OCI-LY3 (cell line): ENCODE measurements at regions not wholly inside any gene's neighbourhood (a gene's known extent, or its start where the extent isn't known, plus 50 kb on each side); places are given as distances from the start of the nearest gene placed in this dataset.

Source experiments
- H2AFZ ChIP-seq: fragments of 200-600, 300-600 bp; shearing (Covaris generic); 2 replicates; pipeline ENCODE4 v1.6.0; 2014; ENCODE audit warnings: antibody characterized with exemption, low read depth, low read length
- H3K27ac ChIP-seq: fragments of 200-600, 300-600 bp; sonication (generic); 2 replicates; pipeline ENCODE4 v1.5.1; 2014; ENCODE audit warnings: mild to moderate bottlenecking, low read length, moderate library complexity, mixed read lengths
- H3K27me3 ChIP-seq: fragments of 200-600, 300-600 bp; sonication (generic); 2 replicates; pipeline ENCODE4 v1.6.1; 2014; ENCODE audit warnings: low read depth, low read length, mixed read lengths
- H3K36me3 ChIP-seq: fragments of 200-600, 300-600 bp; sonication (generic); replicated peaks from 2 replicates; pipeline ENCODE3; 2014; ENCODE audit warnings: low read depth, low read length, mixed read lengths
- H3K4me1 ChIP-seq: fragments of 300-600, 200-600 bp; sonication (generic); 2 replicates; pipeline ENCODE4 v1.6.1; 2014; ENCODE audit warnings: low read length, mixed read lengths
- H3K4me2 ChIP-seq: fragments of 200-600, 300-600 bp; sonication (generic); 2 replicates; pipeline ENCODE4 v1.6.1; 2014; ENCODE audit warnings: low read length, mixed read lengths
- H3K4me3 ChIP-seq: fragments of 300-600, 200-600 bp; sonication (generic); 2 replicates; pipeline ENCODE4 v1.5.1; 2014; ENCODE audit warnings: antibody characterized with exemption, mild to moderate bottlenecking, low read length, moderate library complexity
- H3K79me2 ChIP-seq: fragments of 300-600, 200-600 bp; shearing (Covaris generic); 2 replicates; pipeline ENCODE4 v1.6.1; 2014; ENCODE audit warnings: mild to moderate bottlenecking, low read length, mixed read lengths
- H3K9ac ChIP-seq: fragments of 300-600, 200-600 bp; shearing (Covaris generic); 2 replicates; pipeline ENCODE4 v1.6.0; 2014; ENCODE audit warnings: mild to moderate bottlenecking, low read length, moderate library complexity
- H3K9me3 ChIP-seq: fragments of 200-600, 300-600 bp; shearing (Covaris generic); 2 replicates; pipeline ENCODE4 v1.6.1; 2014; ENCODE audit warnings: low read length, mixed read lengths; ENCODE audit not compliant: insufficient read depth
- H4K20me1 ChIP-seq: fragments of 200-600, 300-600 bp; sonication (generic); 2 replicates; pipeline ENCODE4 v1.6.1; 2016; ENCODE audit warnings: low read length, mixed read lengths; ENCODE audit not compliant: insufficient read depth
- EZH2phosphoT487 ChIP-seq: fragments of 200-600 bp; shearing (Covaris generic); IDR thresholded peaks from 2 replicates; pipeline ENCODE4 v1.6.1; 2018; ENCODE audit warnings: antibody characterized with exemption, mixed run types, low read depth
- TF ChIP-seq, protein P1 (sequence below): fragments of 200-600, 300-600 bp; sonication (generic); IDR thresholded peaks from 2 replicates; pipeline ENCODE4 v1.5.1; 2014; ENCODE audit warnings: antibody characterized with exemption, low read length, low read depth

DNA sequence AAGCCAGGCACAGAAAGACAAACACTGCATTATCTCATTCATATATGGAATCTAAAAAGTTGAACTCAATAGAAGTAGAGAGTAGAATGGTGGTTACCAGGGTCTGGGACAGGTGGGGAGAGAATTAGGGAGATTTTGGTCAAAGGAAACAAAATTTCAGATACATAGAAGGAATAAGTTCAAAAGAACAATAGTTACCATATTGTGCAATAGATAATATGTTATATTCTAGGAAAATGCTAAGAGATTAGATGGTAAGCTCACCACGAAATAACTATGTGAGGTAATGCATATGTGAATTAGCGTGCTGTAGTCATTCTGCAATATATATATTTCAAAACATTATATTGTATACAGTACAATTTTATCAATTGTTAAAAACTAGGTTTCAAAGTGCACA, 442.5 kb downstream of the KCNH5 start:
- H3K27ac ChIP-seq, result no peak overlapping the region
- H2AFZ ChIP-seq, result no peak overlapping the region
- no peaks in the 10 kb centered on the region for H3K9me3 ChIP-seq
- no peaks in the 10 kb centered on the region for H4K20me1 ChIP-seq
- H3K4me3 ChIP-seq, result no peak overlapping the region
- H3K4me1 ChIP-seq, result no peaks in the 10 kb centered on the region
- H3K4me2 ChIP-seq, result no peak overlapping the region
- no peaks in the 10 kb centered on the region for H3K36me3 ChIP-seq
- no peaks in the 10 kb centered on the region for H3K27me3 ChIP-seq
- no peaks in the 10 kb centered on the region for H3K79me2 ChIP-seq
- H3K9ac ChIP-seq, result no peak overlapping the region
- no peak for TF ChIP-seq EZH2phosphoT487
- TF ChIP-seq, protein P1, sequence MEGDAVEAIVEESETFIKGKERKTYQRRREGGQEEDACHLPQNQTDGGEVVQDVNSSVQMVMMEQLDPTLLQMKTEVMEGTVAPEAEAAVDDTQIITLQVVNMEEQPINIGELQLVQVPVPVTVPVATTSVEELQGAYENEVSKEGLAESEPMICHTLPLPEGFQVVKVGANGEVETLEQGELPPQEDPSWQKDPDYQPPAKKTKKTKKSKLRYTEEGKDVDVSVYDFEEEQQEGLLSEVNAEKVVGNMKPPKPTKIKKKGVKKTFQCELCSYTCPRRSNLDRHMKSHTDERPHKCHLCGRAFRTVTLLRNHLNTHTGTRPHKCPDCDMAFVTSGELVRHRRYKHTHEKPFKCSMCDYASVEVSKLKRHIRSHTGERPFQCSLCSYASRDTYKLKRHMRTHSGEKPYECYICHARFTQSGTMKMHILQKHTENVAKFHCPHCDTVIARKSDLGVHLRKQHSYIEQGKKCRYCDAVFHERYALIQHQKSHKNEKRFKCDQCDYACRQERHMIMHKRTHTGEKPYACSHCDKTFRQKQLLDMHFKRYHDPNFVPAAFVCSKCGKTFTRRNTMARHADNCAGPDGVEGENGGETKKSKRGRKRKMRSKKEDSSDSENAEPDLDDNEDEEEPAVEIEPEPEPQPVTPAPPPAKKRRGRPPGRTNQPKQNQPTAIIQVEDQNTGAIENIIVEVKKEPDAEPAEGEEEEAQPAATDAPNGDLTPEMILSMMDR, result no peak

DNA sequence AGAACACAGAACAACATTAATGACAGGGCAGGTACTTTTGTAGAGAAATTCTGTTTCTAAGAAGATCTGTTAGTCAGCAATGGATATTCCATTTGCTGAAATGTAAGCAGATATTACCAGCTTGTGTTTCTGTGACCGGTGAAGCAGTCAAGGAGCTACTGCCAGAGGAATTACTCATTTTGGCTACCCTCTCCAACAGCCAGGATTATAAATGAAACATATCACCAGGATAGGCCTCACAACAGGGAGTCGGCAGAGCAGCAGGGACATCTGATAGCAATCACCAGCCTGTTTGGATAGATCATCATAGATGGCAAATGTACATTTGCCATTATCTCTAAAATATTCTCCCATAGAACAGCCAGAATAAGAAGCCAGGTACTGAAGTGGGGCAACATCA, 440.7 kb downstream of the KCNH5 start:
- H3K27ac ChIP-seq, result no peak overlapping the region
- H3K79me2 ChIP-seq, result no peaks in the 10 kb centered on the region
- H3K4me3 ChIP-seq, result no peak overlapping the region
- H4K20me1 ChIP-seq, result no peaks in the 10 kb centered on the region
- TF ChIP-seq, protein P1, result no peak
- no peak for TF ChIP-seq EZH2phosphoT487
- H3K36me3 ChIP-seq, result no peaks in the 10 kb centered on the region
- no peaks in the 10 kb centered on the region for H3K27me3 ChIP-seq
- no peaks in the 10 kb centered on the region for H3K9me3 ChIP-seq
- H3K4me2 ChIP-seq, result no peak overlapping the region
- no peak overlapping the region for H3K9ac ChIP-seq
- no peaks in the 10 kb centered on the region for H3K4me1 ChIP-seq
- H2AFZ ChIP-seq, result no peak overlapping the region

DNA sequence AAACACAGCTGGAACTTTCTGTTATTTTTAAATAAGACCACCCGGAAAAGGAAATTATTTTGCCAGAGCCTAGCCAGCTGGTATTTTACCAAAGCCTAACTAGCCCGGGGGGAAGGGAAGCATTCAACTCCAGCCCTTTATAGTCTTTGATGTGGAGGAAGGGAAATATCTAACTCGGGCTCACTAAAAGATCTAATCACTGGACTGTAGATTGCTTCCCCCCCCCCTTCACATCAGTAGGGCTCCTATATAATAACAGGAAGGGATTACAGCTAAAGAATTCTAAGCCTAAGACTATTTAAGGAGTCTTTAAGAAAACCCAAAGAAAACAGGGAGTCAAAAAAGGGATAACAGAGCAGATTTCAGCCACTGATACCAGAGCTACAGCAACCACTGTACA, 431.1 kb downstream of the KCNH5 start:
- Histone ChIP-seq H3K4me1 (no peaks in the 10 kb centered on the region), H3K36me3 (no peaks in the 10 kb centered on the region), H3K9me3 (peaks cover 11% of the 10 kb centered on the region; the same call in 1 of the 2 replicates), H3K4me3 (no peak overlapping the region), H3K4me2 (no peak overlapping the region), H3K79me2 (no peaks in the 10 kb centered on the region), H3K27ac (no peak overlapping the region), H3K9ac (no peak overlapping the region), H3K27me3 (no peaks in the 10 kb centered on the region), H4K20me1 (no peaks in the 10 kb centered on the region), H2AFZ (no peak overlapping the region)
- no peak for TF ChIP-seq EZH2phosphoT487
- TF ChIP-seq, protein P1, result no peak

DNA sequence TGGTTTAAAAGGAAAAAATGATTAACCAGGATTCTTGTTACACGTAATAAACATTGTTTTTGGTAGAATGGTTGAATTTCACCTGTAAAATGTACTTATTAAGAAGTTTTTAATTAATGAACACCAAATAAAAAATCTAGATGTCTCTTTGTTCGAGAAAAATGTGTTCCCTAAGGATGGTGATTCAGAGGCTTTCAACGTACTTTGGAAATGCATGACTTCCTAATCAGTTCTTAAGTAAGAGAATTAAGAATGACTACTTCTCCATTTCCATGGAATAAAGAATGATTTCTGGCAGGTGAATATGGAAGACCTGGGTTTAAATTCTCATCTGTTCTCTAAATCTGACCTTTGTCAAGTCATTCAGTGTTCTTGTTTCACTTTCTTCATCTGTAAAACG, 428.6 kb downstream of the KCNH5 start:
- Histone ChIP-seq H3K4me1 (no peaks in the 10 kb centered on the region), H3K36me3 (no peaks in the 10 kb centered on the region), H4K20me1 (no peaks in the 10 kb centered on the region), H3K9ac (no peak overlapping the region), H3K9me3 (peaks cover 11% of the 10 kb centered on the region; the same call in 1 of the 2 replicates), H3K79me2 (no peaks in the 10 kb centered on the region), H2AFZ (no peak overlapping the region), H3K27me3 (no peaks in the 10 kb centered on the region), H3K4me2 (no peak overlapping the region), H3K4me3 (no peak overlapping the region), H3K27ac (no peak overlapping the region)
- TF ChIP-seq EZH2phosphoT487, result no peak
- TF ChIP-seq, protein P1, result no peak
